HEK293T (cell line): ENCODE measurements at regions not wholly inside any gene's neighbourhood (a gene's known extent, or its start where the extent isn't known, plus 50 kb on each side); places are given as distances from the start of the nearest gene placed in this dataset.

Experiments
- CTCF ChIA-PET: fragments of 350-600 bp; formaldehyde crosslinking; extraction: SDS; loops from one replicate; lab custom pipeline; 2021; ENCODE audit warnings: antibody characterized with exemption, inconsistent platforms; lab: Yijun Ruan, JAX
- POLR2A ChIA-PET: fragments of 350-600 bp; formaldehyde crosslinking; extraction: SDS; loops from one replicate; lab custom pipeline; 2020; ENCODE audit warnings: antibody characterized with exemption, inconsistent platforms; lab: Yijun Ruan, JAX
- DNase-seq: peaks from one replicate; pipeline ENCODE4 v3.0.0; 2012; ENCODE audit warnings: mixed read lengths; ENCODE audit errors: extremely low spot score
- ARNT ChIP-seq: fragments of 450-650 bp; IDR thresholded peaks from 2 replicates; pipeline ENCODE4 v1.6.1; 2017; ENCODE audit warnings: mild to moderate bottlenecking
- BHLHE40 ChIP-seq: fragments of 450-650 bp; IDR thresholded peaks from 2 replicates; pipeline ENCODE4 v1.6.1; 2016; ENCODE audit warnings: mild to moderate bottlenecking, moderate library complexity, borderline replicate concordance
- CTBP1 ChIP-seq: fragments of 450-650 bp; IDR thresholded peaks from 2 replicates; pipeline ENCODE4 v1.6.1; 2016; ENCODE audit warnings: borderline replicate concordance
- ELF4 ChIP-seq: fragments of 450-650 bp; IDR thresholded peaks from 2 replicates; pipeline ENCODE4 v1.6.1; 2017; ENCODE audit warnings: antibody characterized with exemption
- FOXA1 ChIP-seq: fragments of 450-650 bp; IDR thresholded peaks from 2 replicates; pipeline ENCODE4 v1.6.1; 2016; ENCODE audit warnings: mild to moderate bottlenecking
- FOXK2 ChIP-seq: fragments of 450-650 bp; IDR thresholded peaks from 2 replicates; pipeline ENCODE4 v1.6.1; 2016; ENCODE audit warnings: mild to moderate bottlenecking
- FOXM1 ChIP-seq: fragments of 450-650 bp; IDR thresholded peaks from 2 replicates; pipeline ENCODE4 v1.6.1; 2017; ENCODE audit warnings: mild to moderate bottlenecking, borderline replicate concordance
- HDGF ChIP-seq: fragments of 450-650 bp; IDR thresholded peaks from 2 replicates; pipeline ENCODE4 v1.6.1; 2017; ENCODE audit warnings: antibody characterized with exemption, borderline replicate concordance
- L3MBTL2 ChIP-seq: fragments of 450-650 bp; conservative IDR thresholded peaks from 2 replicates; pipeline ENCODE4 v1.6.1; 2016; ENCODE audit warnings: mild to moderate bottlenecking
- LEF1 ChIP-seq: fragments of 450-650 bp; IDR thresholded peaks from 2 replicates; pipeline ENCODE4 v1.6.1; 2017; ENCODE audit warnings: mild to moderate bottlenecking, borderline replicate concordance
- NFRKB ChIP-seq: fragments of 450-650 bp; IDR thresholded peaks from 2 replicates; pipeline ENCODE4 v1.6.1; 2016; ENCODE audit warnings: mild to moderate bottlenecking, moderate library complexity
- PKNOX1 ChIP-seq: fragments of 450-650 bp; IDR thresholded peaks from 2 replicates; pipeline ENCODE4 v1.6.1; 2016
- SP1 ChIP-seq: fragments of 450-650 bp; IDR thresholded peaks from 2 replicates; pipeline ENCODE4 v1.6.1; 2017
- SUZ12 ChIP-seq: fragments of 450-650 bp; IDR thresholded peaks from 2 replicates; pipeline ENCODE4 v1.6.1; 2016; ENCODE audit warnings: mild to moderate bottlenecking
- TARDBP ChIP-seq: fragments of 450-650 bp; IDR thresholded peaks from 2 replicates; pipeline ENCODE4 v1.6.1; 2016
- ZNF384 ChIP-seq: fragments of 450-650 bp; IDR thresholded peaks from 2 replicates; pipeline ENCODE4 v1.6.1; 2016

DNA sequence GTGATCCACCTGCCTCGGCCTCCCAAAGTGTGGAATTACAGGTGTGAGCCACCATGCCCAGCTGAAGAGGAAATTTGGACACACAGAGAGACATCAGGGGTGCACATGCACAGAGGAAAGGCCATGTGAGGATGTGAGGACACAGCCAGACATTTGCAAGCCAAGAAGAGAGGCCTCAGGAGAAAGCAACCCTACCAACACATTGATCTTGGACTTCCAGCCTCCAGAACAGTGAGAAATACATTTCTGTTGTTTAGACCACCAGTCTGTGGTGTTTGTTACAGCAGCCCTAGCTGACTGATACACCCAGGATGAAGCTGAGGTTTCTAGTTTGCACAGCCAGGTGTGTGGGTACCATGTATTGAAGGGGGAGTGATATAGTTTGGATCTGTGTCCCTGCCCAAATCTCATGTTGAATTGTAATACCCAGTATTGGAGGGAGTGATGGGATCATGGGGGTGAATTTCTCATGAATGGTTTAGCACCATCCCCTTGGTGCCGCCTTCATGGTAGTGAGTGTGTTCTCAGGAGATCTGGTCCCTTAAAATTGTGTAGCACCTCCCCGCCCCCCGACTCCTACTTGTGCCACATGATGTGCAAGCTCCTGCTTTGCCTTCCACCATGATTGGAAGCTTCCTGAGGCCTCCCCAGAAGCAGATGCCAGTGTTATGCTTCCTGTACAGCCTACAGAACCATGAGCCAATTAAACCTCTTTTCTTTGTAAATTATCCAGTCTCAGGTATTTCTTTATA, 64.7 kb upstream of the DUSP5 start:
- ChIA-PET POLR2A (no interaction called here), CTCF (no interaction called here)
- TF ChIP-seq ELF4 (no peak), CTBP1 (no peak), ZNF384 (no peak), FOXA1 (no peak), SUZ12 (no peak), HDGF (no peak), SP1 (no peak), PKNOX1 (no peak), LEF1 (no peak), FOXM1 (no peak)
- no peak for DNase-seq

DNA sequence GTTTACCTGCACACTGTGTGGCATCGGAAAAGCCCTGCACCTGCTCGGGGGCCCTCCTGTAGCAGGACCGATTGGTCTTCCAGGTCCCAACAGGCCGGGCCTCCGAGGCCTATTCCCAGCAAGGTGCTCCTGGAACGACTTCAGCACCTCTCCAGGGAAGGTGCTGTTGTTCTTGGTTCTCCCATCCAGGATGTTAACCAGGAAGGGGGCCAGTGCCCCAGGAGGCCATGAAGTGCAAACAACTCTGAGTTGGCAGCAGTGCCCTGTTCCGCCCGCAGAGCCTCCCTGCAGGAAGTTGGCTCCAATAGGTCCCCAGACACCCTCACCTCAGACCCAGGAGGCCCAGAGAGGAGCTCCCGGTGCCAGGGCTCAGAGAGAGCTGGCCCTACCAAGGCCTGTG, 64.0 kb upstream of the DUSP5 start:
- TF ChIP-seq PKNOX1 (no peak), HDGF (no peak), FOXA1 (no peak), ELF4 (no peak), SP1 (no peak), NFRKB (no peak), ARNT (no peak), LEF1 (no peak), CTBP1 (no peak), BHLHE40 (no peak), TARDBP (no peak), FOXM1 (no peak), SUZ12 (no peak), FOXK2 (no peak), L3MBTL2 (no peak), ZNF384 (no peak)
- no peak for DNase-seq
- CTCF ChIA-PET: no interaction called here
- POLR2A ChIA-PET: no interaction called here

DNA sequence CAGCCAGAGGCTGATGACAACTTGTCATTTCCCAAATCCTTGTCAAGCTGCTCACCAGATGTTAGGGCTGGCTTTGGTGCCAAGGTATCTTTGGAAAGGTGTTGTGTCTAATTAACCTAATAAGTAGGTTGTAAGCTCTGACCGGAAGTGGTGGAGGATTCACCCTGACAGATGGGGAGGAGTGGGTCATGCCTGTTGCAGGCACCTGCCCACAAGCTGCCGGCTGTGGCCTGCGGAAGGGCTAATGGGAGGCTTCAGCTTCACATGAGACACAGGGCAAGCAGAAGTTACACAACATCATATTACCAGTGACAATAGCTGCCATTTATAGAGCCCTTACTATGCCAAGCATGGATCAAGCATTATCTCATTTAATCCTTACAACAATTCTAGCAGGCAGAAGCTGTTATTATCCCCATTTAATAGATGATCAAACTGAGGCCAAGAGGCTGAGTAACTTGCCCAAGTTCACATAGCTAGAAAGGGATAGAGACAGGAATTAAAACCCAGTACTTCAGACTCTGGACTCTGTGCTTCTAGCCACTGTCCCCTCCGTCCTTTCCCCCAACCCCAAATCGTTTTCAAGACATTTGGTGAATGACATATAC, 63.1 kb upstream of the DUSP5 start:
- TF ChIP-seq ELF4 (no peak), FOXA1 (no peak), PKNOX1 (no peak), LEF1 (no peak), SUZ12 (no peak), BHLHE40 (no peak), FOXK2 (no peak), SP1 (no peak), TARDBP (no peak), NFRKB (no peak), L3MBTL2 (no peak), FOXM1 (no peak), HDGF (no peak)
- POLR2A ChIA-PET: no interaction called here
- DNase-seq: no peak
- CTCF ChIA-PET: no interaction called here

- POLR2A ChIA-PET: no interaction called here
- no peak for TF ChIP-seq TARDBP
- no peak for TF ChIP-seq CTBP1
- no peak for TF ChIP-seq SP1
- TF ChIP-seq SUZ12: no peak
- TF ChIP-seq L3MBTL2: no peak
- no peak for TF ChIP-seq FOXM1
- CTCF ChIA-PET: no interaction called here
- no peak for DNase-seq
Observed at GRCh38 chr10:110436554-110437350, 61.0 kb upstream of the DUSP5 start.

- CTCF ChIA-PET: no interaction called here
- no peak for TF ChIP-seq ZNF384
- no peak for TF ChIP-seq FOXA1
- no peak for TF ChIP-seq ARNT
- no peak for TF ChIP-seq NFRKB
- TF ChIP-seq FOXK2: no peak
- no peak for TF ChIP-seq PKNOX1
- TF ChIP-seq BHLHE40: no peak
- TF ChIP-seq HDGF: no peak
- no peak for TF ChIP-seq L3MBTL2
- no peak for TF ChIP-seq CTBP1
- no peak for TF ChIP-seq FOXM1
- no peak for TF ChIP-seq SP1
- TF ChIP-seq LEF1: no peak
- TF ChIP-seq TARDBP: no peak
- no peak for TF ChIP-seq SUZ12
- TF ChIP-seq ELF4: no peak
- POLR2A ChIA-PET: no interaction called here
- no peak for DNase-seq
Observed at GRCh38 chr10:110437351-110437605, 60.4 kb upstream of the DUSP5 start.
